Endothelial cell of umbilical vein (primary cell): ENCODE measurements at regions not wholly inside any gene's neighbourhood (a gene's known extent, or its start where the extent isn't known, plus 50 kb on each side); places are given as distances from the start of the nearest gene placed in this dataset.

ENCODE experiments used
- BruUV-seq: library from RNA; stranded (reverse); fragments of 400-500 nt; replicated peaks from 2 replicates; lab custom pipeline; 2021; lab: Mats Ljungman, UMichigan
- CTCF ChIA-PET: fragments of 300-600, 350-600 bp; sonication (Branson Sonifier 250); formaldehyde crosslinking; loops from one replicate; lab custom pipeline; 2021; ENCODE audit warnings: antibody characterized with exemption, inconsistent platforms; lab: Charles Lee
- POLR2A ChIA-PET: fragments of 300-600, 350-600 bp; sonication (Branson Sonifier 250); formaldehyde crosslinking; loops from one replicate; lab custom pipeline; 2021; ENCODE audit warnings: antibody characterized with exemption, inconsistent platforms; lab: Charles Lee
- DNase-seq: peaks from one replicate; pipeline ENCODE4 v3.0.0-alpha.2; 2011; ENCODE audit warnings: low read depth, low spot score
- FAIRE-seq: peaks from 2 replicates; lab custom pipeline; 2011; peaks lifted over from hg19 to GRCh38; lab: Jason Lieb, UNC
- H2AFZ ChIP-seq: 2 replicates; pipeline ENCODE4 v1.6.0; 2012; ENCODE audit warnings: low read depth, low read length, control low read depth, inconsistent platforms
- H3K27ac ChIP-seq: 2 replicates; pipeline ENCODE4 v1.5.1; 2011; ENCODE audit warnings: low read depth, mild to moderate bottlenecking, control low read depth, low read length, moderate library complexity; ENCODE audit not compliant: insufficient read depth
- H3K27me3 ChIP-seq, 2 experiments: 2 replicates each; pipeline versions ENCODE4 v1.6.0 to v1.6.1; 2011; ENCODE audit warnings: low read length in 2 of 2, mixed read lengths in 1 of 2; ENCODE audit not compliant: control insufficient read depth in 2 of 2, insufficient read depth in 2 of 2
- H3K36me3 ChIP-seq, 2 experiments: 2 replicates in 1 of 2; 3 replicates in 1 of 2; pipeline ENCODE4 v1.5.1; 2011; ENCODE audit warnings: low read length in 2 of 2, mild to moderate bottlenecking in 1 of 2, moderate library complexity in 1 of 2; ENCODE audit not compliant: control insufficient read depth in 2 of 2, insufficient read depth in 2 of 2; ENCODE audit errors: extremely low read depth in 1 of 2
- H3K4me1 ChIP-seq: 3 replicates; pipeline ENCODE4 v1.5.1; 2011; ENCODE audit warnings: mild to moderate bottlenecking, low read length; ENCODE audit not compliant: control insufficient read depth, insufficient read depth; ENCODE audit errors: extremely low read depth
- H3K4me2 ChIP-seq: 2 replicates; pipeline ENCODE4 v1.6.1; 2011; ENCODE audit warnings: low read length, control low read depth, mixed read lengths; ENCODE audit not compliant: insufficient read depth
- H3K4me3 ChIP-seq, 3 experiments: fragments of 200-600 bp in 1 of 3; sonication (generic), shearing (Covaris generic) in 1 of 3; replicated peaks in 1 of 3; 2 replicates each; pipeline ENCODE4 v1.5.1; 2011 to 2016; ENCODE audit warnings: control low read depth in 3 of 3, low read length in 3 of 3, mild to moderate bottlenecking in 2 of 3, inconsistent platforms in 1 of 3, low read depth in 1 of 3, moderate library complexity in 1 of 3; ENCODE audit not compliant: insufficient read depth in 1 of 3
- H3K79me2 ChIP-seq: 2 replicates; pipeline ENCODE4 v1.6.0; 2012; ENCODE audit warnings: low read length, inconsistent platforms; ENCODE audit not compliant: control insufficient read depth, insufficient read depth
- H3K9ac ChIP-seq: replicated peaks from 2 replicates; pipeline ENCODE3; 2011; ENCODE audit warnings: low read length, control low read depth; ENCODE audit not compliant: insufficient read depth; ENCODE audit errors: extremely low read depth
- H3K9me1 ChIP-seq: replicated peaks from 3 replicates; pipeline ENCODE4 v1.6.0; 2011; ENCODE audit warnings: mild to moderate bottlenecking, low read length; ENCODE audit not compliant: control insufficient read depth, insufficient read depth; ENCODE audit errors: extremely low read depth
- H3K9me3 ChIP-seq: replicated peaks from 2 replicates; pipeline ENCODE4 v1.5.1; 2012; ENCODE audit warnings: low read length, inconsistent platforms; ENCODE audit not compliant: control insufficient read depth, insufficient read depth
- H4K20me1 ChIP-seq: replicated peaks from 2 replicates; pipeline ENCODE3; 2011; ENCODE audit warnings: mild to moderate bottlenecking, low read length; ENCODE audit not compliant: control insufficient read depth, insufficient read depth; ENCODE audit errors: extremely low read depth
- EZH2 ChIP-seq: IDR thresholded peaks from 2 replicates; pipeline ENCODE4 v1.6.1; 2012; ENCODE audit warnings: borderline replicate concordance, low read depth, mild to moderate bottlenecking, moderate library complexity, low read length, inconsistent platforms; ENCODE audit not compliant: severe bottlenecking
- FOS ChIP-seq: IDR thresholded peaks from 2 replicates; pipeline ENCODE4 v1.6.1; 2011; ENCODE audit warnings: mild to moderate bottlenecking, low read length, moderate library complexity, borderline replicate concordance; ENCODE audit not compliant: insufficient read depth
- GATA2 ChIP-seq: IDR thresholded peaks from 2 replicates; pipeline ENCODE4 v1.7.0; 2011; ENCODE audit warnings: low read depth, mild to moderate bottlenecking, moderate library complexity, mixed read lengths, low read length; ENCODE audit not compliant: insufficient read length, insufficient read depth
- JUN ChIP-seq: IDR thresholded peaks from 2 replicates; pipeline ENCODE4 v1.6.1; 2011; ENCODE audit warnings: borderline replicate concordance, low read depth; ENCODE audit not compliant: insufficient read length, insufficient read depth
- MYC ChIP-seq: IDR thresholded peaks from one replicate; pipeline ENCODE4 v1.6.1; 2011; ENCODE audit warnings: mild to moderate bottlenecking, low read depth, low read length
- POLR2A ChIP-seq: IDR thresholded peaks from 2 replicates; pipeline ENCODE4 v1.6.1; 2012; ENCODE audit warnings: low read depth, mild to moderate bottlenecking, control low read depth, low read length
- POLR2AphosphoS5 ChIP-seq: IDR thresholded peaks from 2 replicates; pipeline ENCODE4 v1.6.1; 2012; ENCODE audit warnings: low read depth, mild to moderate bottlenecking, control low read depth, low read length, moderate library complexity; ENCODE audit not compliant: insufficient read depth
- dilution Hi-C: fragments of 300-500 bp; cut with MboI; formaldehyde crosslinking; loops from one replicate; pipeline ENCODE4 v1.15.0; 2019; ENCODE audit warnings: low sequenced_read_pairs; ENCODE audit not compliant: extremely low pct_ligation_motif_present
- intact Hi-C: fragments of 100-400 bp; cut with micrococcal nuclease; formaldehyde crosslinking; loops from one replicate; pipeline ENCODE4 v1.10.0; 2022
- TF ChIP-seq, protein P1 (sequence below), 2 donors: IDR thresholded peaks; 1 replicate in 1 of 2; 2 replicates in 1 of 2; pipeline ENCODE4 v1.5.1; 2011; ENCODE audit warnings: low read length in 2 of 2, mild to moderate bottlenecking in 2 of 2, moderate library complexity in 2 of 2, control low read depth in 1 of 2, inconsistent platforms in 1 of 2, low read depth in 1 of 2; ENCODE audit not compliant: insufficient read depth in 1 of 2; ENCODE audit errors: extremely low read depth in 1 of 2
- TF ChIP-seq, protein P2 (sequence below): IDR thresholded peaks from 2 replicates; pipeline ENCODE4 v1.6.1; 2011; ENCODE audit not compliant: insufficient read depth, insufficient read length

DNA sequence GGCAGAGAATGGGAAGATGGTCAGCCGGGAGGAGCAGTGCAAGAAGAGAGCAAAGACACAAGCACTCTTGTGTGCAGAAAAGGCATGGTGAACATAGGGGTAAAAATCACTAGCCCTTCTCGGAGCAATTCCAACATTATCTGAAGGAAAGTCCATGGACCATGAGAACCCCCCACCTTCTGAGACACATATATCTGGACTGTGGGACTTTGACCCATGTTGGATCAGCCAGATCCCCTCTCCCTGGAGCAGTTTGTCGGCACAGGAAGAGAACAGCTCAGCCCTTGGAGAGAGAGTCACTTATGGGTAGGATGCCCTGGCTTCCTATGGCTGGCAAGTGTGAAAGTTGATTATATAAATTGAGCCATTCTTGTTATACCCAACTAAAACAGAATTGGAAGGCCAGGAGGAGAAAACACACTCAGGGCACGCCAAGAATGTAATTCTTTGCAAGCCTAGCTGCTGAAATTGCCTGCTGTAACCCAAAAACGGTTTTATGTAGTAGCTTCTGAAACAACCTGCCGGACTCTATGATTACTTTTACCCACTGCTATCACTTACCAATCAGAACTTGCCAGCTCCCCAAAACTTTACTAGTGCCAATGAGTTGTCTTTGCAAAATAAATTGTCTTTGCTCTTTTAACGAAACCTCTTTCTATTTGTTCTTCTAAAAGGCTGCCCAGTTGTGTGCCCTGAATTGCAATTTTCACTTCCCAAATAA is 62.8 kb upstream of the ZNF599 start:
- intact Hi-C loops (no loop called here), dilution Hi-C loops (no loop called here)
- no TSS peak for BruUV-seq
- H3K9ac ChIP-seq, result no peak overlapping the region
- H3K4me2 ChIP-seq, result no peak overlapping the region
- H3K4me3 ChIP-seq, result no peak overlapping the region
- H3K9me3 ChIP-seq, result no peaks in the 10 kb centered on the region
- H3K79me2 ChIP-seq, result no peaks in the 10 kb centered on the region
- TF ChIP-seq, protein P1, sequence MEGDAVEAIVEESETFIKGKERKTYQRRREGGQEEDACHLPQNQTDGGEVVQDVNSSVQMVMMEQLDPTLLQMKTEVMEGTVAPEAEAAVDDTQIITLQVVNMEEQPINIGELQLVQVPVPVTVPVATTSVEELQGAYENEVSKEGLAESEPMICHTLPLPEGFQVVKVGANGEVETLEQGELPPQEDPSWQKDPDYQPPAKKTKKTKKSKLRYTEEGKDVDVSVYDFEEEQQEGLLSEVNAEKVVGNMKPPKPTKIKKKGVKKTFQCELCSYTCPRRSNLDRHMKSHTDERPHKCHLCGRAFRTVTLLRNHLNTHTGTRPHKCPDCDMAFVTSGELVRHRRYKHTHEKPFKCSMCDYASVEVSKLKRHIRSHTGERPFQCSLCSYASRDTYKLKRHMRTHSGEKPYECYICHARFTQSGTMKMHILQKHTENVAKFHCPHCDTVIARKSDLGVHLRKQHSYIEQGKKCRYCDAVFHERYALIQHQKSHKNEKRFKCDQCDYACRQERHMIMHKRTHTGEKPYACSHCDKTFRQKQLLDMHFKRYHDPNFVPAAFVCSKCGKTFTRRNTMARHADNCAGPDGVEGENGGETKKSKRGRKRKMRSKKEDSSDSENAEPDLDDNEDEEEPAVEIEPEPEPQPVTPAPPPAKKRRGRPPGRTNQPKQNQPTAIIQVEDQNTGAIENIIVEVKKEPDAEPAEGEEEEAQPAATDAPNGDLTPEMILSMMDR (IDR thresholded peaks at IDR 0.05; ENCODE audit: extremely low read depth in 1 of 2, insufficient read depth in 1 of 2, low read depth in 1 of 2, low read length in 2 of 2), result no peak
- no peak for TF ChIP-seq POLR2A
- no peak for TF ChIP-seq POLR2AphosphoS5
- TF ChIP-seq JUN, result no peak
- no peak for TF ChIP-seq EZH2
- TF ChIP-seq MYC, result no peak
- TF ChIP-seq, protein P2, sequence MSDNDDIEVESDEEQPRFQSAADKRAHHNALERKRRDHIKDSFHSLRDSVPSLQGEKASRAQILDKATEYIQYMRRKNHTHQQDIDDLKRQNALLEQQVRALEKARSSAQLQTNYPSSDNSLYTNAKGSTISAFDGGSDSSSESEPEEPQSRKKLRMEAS, result no peak
- TF ChIP-seq GATA2, result no peak
- no peak for TF ChIP-seq FOS
- FAIRE-seq (no peak), DNase-seq (no peak)
- POLR2A ChIA-PET, result no interaction called here
- H3K27me3 ChIP-seq, result peaks cover 0 to 4% of the 10 kb centered on the region in 2 experiments
- no peak overlapping the region for H3K27ac ChIP-seq
- CTCF ChIA-PET, result no interaction called here
- no peaks in the 10 kb centered on the region for H3K36me3 ChIP-seq
- no peaks in the 10 kb centered on the region for H3K9me1 ChIP-seq
- no peaks in the 10 kb centered on the region for H4K20me1 ChIP-seq
- H3K4me1 ChIP-seq, result peaks cover 14% of the 10 kb centered on the region
- no peak overlapping the region for H2AFZ ChIP-seq
